ENCODE measurements at regions not wholly inside any gene's neighbourhood (a gene's known extent, or its start where the extent isn't known, plus 50 kb on each side); places are given as distances from the start of the nearest gene placed in this dataset.

GRCh38 chr5:159638481-159638880 lies 277.8 kb upstream of the ADRA1B start:
- no peak for TF ChIP-seq EZH2 (optimal IDR thresholded peaks at IDR 0.05; ENCODE audit: low read depth, low read length)
- TF ChIP-seq CTCF (IDR thresholded peaks at IDR 0.05; ENCODE audit: low read length) = no peak
- no peak for TF ChIP-seq EZH2phosphoT487 (IDR thresholded peaks at IDR 0.05; ENCODE audit: low read length)
